Panc1 (cell line): ENCODE measurements at regions not wholly inside any gene's neighbourhood (a gene's known extent, or its start where the extent isn't known, plus 50 kb on each side); places are given as distances from the start of the nearest gene placed in this dataset.

Experiments
- ATAC-seq: fragments of 200-7000 bp; cut with Tn5 transposase; 2 replicates; pipeline ENCODE4 v1.9.1; 2020; ENCODE audit warnings: mild to moderate bottlenecking, moderate library complexity
- BruUV-seq: library from RNA; stranded (reverse); fragments of 400-500 nt; replicated peaks from 2 replicates; lab custom pipeline; 2021; lab: Mats Ljungman, UMichigan
- CTCF ChIA-PET: fragments of 300-600 bp; sonication (Branson Sonifier 250); formaldehyde crosslinking; loops from one replicate; lab custom pipeline; 2022; ENCODE audit warnings: antibody characterized with exemption; lab: Charles Lee
- POLR2A ChIA-PET: fragments of 300-600 bp; sonication (Branson Sonifier 250); formaldehyde crosslinking; loops from one replicate; lab custom pipeline; 2022; ENCODE audit warnings: antibody characterized with exemption; lab: Charles Lee
- DNase-seq: peaks from one replicate; pipeline ENCODE4 v3.0.0-alpha.2; 2010; ENCODE audit warnings: low read depth, low spot score
- H3K27ac ChIP-seq: 2 replicates; pipeline ENCODE4 v1.5.1; 2011; ENCODE audit warnings: mild to moderate bottlenecking, low read length, inconsistent platforms
- H3K27me3 ChIP-seq: fragments of 200-500 bp; sonication (Bioruptor generic); 2 replicates; pipeline ENCODE4 v1.6.0; 2014; ENCODE audit warnings: low read length, inconsistent platforms; ENCODE audit not compliant: control insufficient read depth, insufficient read depth
- H3K36me3 ChIP-seq: fragments of 200-500 bp; sonication (Bioruptor generic); 2 replicates; pipeline ENCODE4 v1.5.1; 2014; ENCODE audit warnings: inconsistent platforms, mild to moderate bottlenecking, low read length, moderate library complexity; ENCODE audit not compliant: control insufficient read depth, insufficient read depth
- H3K4me1 ChIP-seq: 2 replicates; pipeline ENCODE4 v1.5.1; 2011; ENCODE audit warnings: inconsistent platforms, mild to moderate bottlenecking, low read length, moderate library complexity; ENCODE audit not compliant: control insufficient read depth, insufficient read depth
- H3K4me3 ChIP-seq, 2 experiments: 2 replicates each; pipeline ENCODE4 v1.5.1; 2011 to 2012; ENCODE audit warnings: low read depth in 2 of 2, low read length in 2 of 2, mild to moderate bottlenecking in 2 of 2, inconsistent platforms in 1 of 2, moderate library complexity in 1 of 2
- H3K9me3 ChIP-seq: fragments of 200-500 bp; sonication (Bioruptor generic); 2 replicates; pipeline ENCODE4 v1.5.1; 2014; ENCODE audit warnings: low read depth, mild to moderate bottlenecking, inconsistent platforms, low read length, moderate library complexity; ENCODE audit not compliant: control insufficient read depth, insufficient read depth
- POLR2AphosphoS5 ChIP-seq: IDR thresholded peaks from 2 replicates; pipeline ENCODE4 v1.6.1; 2012; ENCODE audit warnings: mild to moderate bottlenecking, low read depth, low read length, moderate library complexity
- REST ChIP-seq, 2 experiments: IDR thresholded peaks; 2 replicates each; pipeline ENCODE4 v1.6.1; 2011 to 2012; ENCODE audit warnings: low read depth in 2 of 2, control low read depth in 1 of 2, low read length in 1 of 2, mild to moderate bottlenecking in 1 of 2, moderate library complexity in 1 of 2; ENCODE audit not compliant: insufficient read depth in 1 of 2
- SIN3A ChIP-seq: IDR thresholded peaks from 2 replicates; pipeline ENCODE4 v1.6.1; 2012; ENCODE audit warnings: low read depth, mild to moderate bottlenecking, low read length, moderate library complexity, borderline replicate concordance; ENCODE audit not compliant: insufficient read depth
- TCF7L2 ChIP-seq: IDR thresholded peaks from 2 replicates; pipeline ENCODE4 v1.6.1; 2011; ENCODE audit warnings: mild to moderate bottlenecking, low read depth, low read length, inconsistent platforms
- in situ Hi-C: cut with HindIII; loops from 2 replicates; pipeline ENCODE4 v1.10.0; 2016; ENCODE audit warnings: low sequenced_read_pairs, low pct_unique_long_range_greater_than_20kb
- intact Hi-C: fragments of 100-400 bp; cut with micrococcal nuclease; formaldehyde crosslinking; loops from one replicate; pipeline ENCODE4 v1.10.0; 2022; ENCODE audit not compliant: unreplicated experiment
- TF ChIP-seq, protein P1 (sequence below): fragments of 450-650 bp; IDR thresholded peaks from 2 replicates; pipeline ENCODE4 v1.5.1; 2017; ENCODE audit warnings: mild to moderate bottlenecking

DNA sequence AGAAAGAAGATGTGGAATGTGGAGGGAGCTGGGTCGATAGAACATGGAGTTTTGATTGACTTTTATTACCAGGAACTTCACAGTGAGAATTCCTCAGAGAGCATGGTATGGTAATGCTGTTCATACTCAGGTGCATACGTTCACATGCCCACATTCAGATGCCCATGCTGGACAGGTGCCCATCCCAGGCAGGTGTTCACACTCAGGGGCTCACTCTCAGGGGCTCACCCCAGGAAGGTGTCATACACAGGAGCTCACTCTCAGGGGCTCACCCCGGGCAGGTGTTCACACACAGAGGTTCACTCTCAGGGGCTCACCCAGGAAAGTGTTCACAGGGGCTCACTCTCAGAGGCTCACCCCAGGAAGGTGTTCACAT lies 360.0 kb upstream of the SFSWAP start:
- no peaks in the 10 kb centered on the region for H3K36me3 ChIP-seq
- no peak overlapping the region for H3K27ac ChIP-seq
- H3K9me3 ChIP-seq, result no peaks in the 10 kb centered on the region
- CTCF ChIA-PET, result no interaction called here
- no peak overlapping the region for H3K4me3 ChIP-seq
- in situ Hi-C loops (no loop called here), intact Hi-C loops (no loop called here)
- POLR2A ChIA-PET, result interaction anchor here (0.7 kb wide), 1 partner anchor 53 kb away, joined by 10 read pairs; no protein-coding TSS in a partner anchor
- BruUV-seq, result no TSS peak
- ATAC-seq (no peak), DNase-seq (no peak)
- H3K27me3 ChIP-seq, result no peaks in the 10 kb centered on the region; the same call in 1 of the 2 replicates
- TF ChIP-seq TCF7L2, result no peak
- TF ChIP-seq POLR2AphosphoS5, result no peak
- TF ChIP-seq SIN3A, result no peak
- TF ChIP-seq, protein P1, sequence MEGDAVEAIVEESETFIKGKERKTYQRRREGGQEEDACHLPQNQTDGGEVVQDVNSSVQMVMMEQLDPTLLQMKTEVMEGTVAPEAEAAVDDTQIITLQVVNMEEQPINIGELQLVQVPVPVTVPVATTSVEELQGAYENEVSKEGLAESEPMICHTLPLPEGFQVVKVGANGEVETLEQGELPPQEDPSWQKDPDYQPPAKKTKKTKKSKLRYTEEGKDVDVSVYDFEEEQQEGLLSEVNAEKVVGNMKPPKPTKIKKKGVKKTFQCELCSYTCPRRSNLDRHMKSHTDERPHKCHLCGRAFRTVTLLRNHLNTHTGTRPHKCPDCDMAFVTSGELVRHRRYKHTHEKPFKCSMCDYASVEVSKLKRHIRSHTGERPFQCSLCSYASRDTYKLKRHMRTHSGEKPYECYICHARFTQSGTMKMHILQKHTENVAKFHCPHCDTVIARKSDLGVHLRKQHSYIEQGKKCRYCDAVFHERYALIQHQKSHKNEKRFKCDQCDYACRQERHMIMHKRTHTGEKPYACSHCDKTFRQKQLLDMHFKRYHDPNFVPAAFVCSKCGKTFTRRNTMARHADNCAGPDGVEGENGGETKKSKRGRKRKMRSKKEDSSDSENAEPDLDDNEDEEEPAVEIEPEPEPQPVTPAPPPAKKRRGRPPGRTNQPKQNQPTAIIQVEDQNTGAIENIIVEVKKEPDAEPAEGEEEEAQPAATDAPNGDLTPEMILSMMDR, result no peak
- TF ChIP-seq REST (IDR thresholded peaks at IDR 0.05; ENCODE audit: insufficient read depth in 1 of 2, low read depth in 2 of 2, low read length in 1 of 2), result no peak
- no peaks in the 10 kb centered on the region for H3K4me1 ChIP-seq

DNA sequence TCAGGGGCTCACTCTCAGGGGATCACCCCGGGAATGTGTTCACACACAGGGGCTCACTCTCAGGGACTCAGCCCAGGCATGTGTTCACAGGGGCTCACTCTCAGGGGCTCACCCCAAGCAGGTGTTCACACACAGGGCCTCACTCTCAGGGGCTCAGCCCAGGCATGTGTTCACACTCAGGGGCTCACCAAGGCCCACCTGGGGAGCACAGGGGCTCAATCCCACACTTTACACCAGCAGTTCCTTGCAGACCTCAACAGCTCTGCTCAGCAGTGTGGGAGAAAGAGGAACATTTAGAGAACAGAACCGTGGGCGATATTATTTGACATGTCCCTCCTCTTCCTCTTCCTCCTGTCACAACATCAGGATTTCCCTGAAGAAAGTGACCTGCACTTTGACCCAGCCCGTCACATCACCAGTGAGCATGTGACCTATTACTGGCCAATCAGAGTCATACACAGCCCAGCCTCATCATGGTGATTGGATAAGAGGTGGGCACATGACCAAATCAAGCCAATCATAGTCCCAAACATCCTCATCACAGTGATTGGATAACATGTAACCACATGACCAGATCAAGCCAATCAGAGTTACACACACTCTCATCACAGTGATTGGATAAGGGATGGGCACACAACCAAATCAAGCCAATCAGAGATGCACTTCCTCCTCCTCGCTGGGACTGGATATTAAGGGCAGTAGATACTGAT lies 359.4 kb upstream of the SFSWAP start:
- CTCF ChIA-PET, result no interaction called here

More for the DNA sequence above, 359.4 kb upstream of the SFSWAP start:
- POLR2A ChIA-PET, result no interaction called here
- no peak for TF ChIP-seq REST (IDR thresholded peaks at IDR 0.05; ENCODE audit: insufficient read depth in 1 of 2, low read depth in 2 of 2, low read length in 1 of 2)
- TF ChIP-seq POLR2AphosphoS5, result no peak
- TF ChIP-seq, protein P1, result no peak
- no peak for TF ChIP-seq SIN3A
- no peak for TF ChIP-seq TCF7L2
- Histone ChIP-seq H3K9me3 (no peaks in the 10 kb centered on the region), H3K4me1 (no peaks in the 10 kb centered on the region), H3K27ac (no peak overlapping the region), H3K27me3 (no peaks in the 10 kb centered on the region; the same call in 1 of the 2 replicates), H3K4me3 (no peak overlapping the region), H3K36me3 (no peaks in the 10 kb centered on the region)
- DNase-seq, result no peak
- no peak for ATAC-seq
- intact Hi-C loops (no loop called here), in situ Hi-C loops (no loop called here)
- BruUV-seq, result no TSS peak
